Mammary epithelial cell (primary cell): ENCODE measurements at regions not wholly inside any gene's neighbourhood (a gene's known extent, or its start where the extent isn't known, plus 50 kb on each side); places are given as distances from the start of the nearest gene placed in this dataset.

ENCODE experiments used
- EZH2 ChIP-seq: IDR thresholded peaks from 2 replicates; pipeline ENCODE4 v1.6.1; 2012; ENCODE audit warnings: low read length, inconsistent platforms, borderline replicate concordance
- TF ChIP-seq, protein P1 (sequence below), 2 donors: IDR thresholded peaks in 1 of 2; conservative IDR thresholded peaks in 1 of 2; 2 replicates each; pipeline ENCODE4 v1.5.1; 2011 to 2012; ENCODE audit warnings: inconsistent platforms in 2 of 2, low read length in 2 of 2, mild to moderate bottlenecking in 2 of 2, control low read depth in 1 of 2, low read depth in 1 of 2; ENCODE audit not compliant: insufficient read depth in 1 of 2; ENCODE audit errors: extremely low read depth in 1 of 2

DNA sequence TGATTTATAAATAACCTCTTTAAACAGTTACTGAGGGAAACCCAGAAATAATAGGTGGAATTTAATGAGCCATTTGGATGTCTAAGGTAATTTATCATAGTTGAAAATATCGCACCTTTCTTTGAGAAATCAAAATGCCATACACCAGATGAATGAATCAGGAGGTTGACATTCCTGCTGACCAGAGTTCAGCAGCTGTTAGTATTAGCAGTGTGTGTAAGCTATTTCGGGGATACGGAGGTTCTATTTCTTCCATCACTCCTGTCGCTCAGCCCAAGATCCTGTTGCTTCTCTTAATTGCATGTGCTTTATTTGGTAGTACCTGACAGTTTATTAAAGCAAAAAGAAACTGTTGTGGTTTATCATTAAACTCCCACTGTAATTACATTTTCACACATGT is 67.1 kb downstream of the HDGFL1 start:
- no peak for TF ChIP-seq EZH2
- TF ChIP-seq, protein P1, sequence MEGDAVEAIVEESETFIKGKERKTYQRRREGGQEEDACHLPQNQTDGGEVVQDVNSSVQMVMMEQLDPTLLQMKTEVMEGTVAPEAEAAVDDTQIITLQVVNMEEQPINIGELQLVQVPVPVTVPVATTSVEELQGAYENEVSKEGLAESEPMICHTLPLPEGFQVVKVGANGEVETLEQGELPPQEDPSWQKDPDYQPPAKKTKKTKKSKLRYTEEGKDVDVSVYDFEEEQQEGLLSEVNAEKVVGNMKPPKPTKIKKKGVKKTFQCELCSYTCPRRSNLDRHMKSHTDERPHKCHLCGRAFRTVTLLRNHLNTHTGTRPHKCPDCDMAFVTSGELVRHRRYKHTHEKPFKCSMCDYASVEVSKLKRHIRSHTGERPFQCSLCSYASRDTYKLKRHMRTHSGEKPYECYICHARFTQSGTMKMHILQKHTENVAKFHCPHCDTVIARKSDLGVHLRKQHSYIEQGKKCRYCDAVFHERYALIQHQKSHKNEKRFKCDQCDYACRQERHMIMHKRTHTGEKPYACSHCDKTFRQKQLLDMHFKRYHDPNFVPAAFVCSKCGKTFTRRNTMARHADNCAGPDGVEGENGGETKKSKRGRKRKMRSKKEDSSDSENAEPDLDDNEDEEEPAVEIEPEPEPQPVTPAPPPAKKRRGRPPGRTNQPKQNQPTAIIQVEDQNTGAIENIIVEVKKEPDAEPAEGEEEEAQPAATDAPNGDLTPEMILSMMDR (conservative IDR thresholded peaks at IDR 0.05 in 1 of 2, IDR thresholded peaks at IDR 0.05 in 1 of 2; ENCODE audit: extremely low read depth in 1 of 2, insufficient read depth in 1 of 2, low read depth in 1 of 2, low read length in 2 of 2), result no peak
